ENCODE measurements at regions not wholly inside any gene's neighbourhood (a gene's known extent, or its start where the extent isn't known, plus 50 kb on each side); places are given as distances from the start of the nearest gene placed in this dataset.

- H3K36me3 Mint-ChIP-seq (ENCODE audit: low read depth) = peaks cover 3% of the 10 kb centered on the region
These were observed 65.3 kb upstream of the SLCO2A1 start for GRCh38 chr3:134095005-134095404.

GRCh38 chr3:134094491-134094890 is 64.8 kb upstream of the SLCO2A1 start:
- Mint-ChIP-seq H3K27me3 (ENCODE audit: low read depth) (no peaks in the 10 kb centered on the region), H3K4me1 (peaks cover 6% of the 10 kb centered on the region), H3K9me3 (peaks cover 8% of the 10 kb centered on the region), H3K4me3 (no peak overlapping the region), H3K36me3 (ENCODE audit: low read depth) (peaks cover 3% of the 10 kb centered on the region), H3K27ac (ENCODE audit: unreplicated experiment) (no peak overlapping the region)
- no peak for TF ChIP-seq CTCF (conservative IDR thresholded peaks at IDR 0.05)
- DNase-seq (ENCODE audit: low read depth, low spot score) = no peak

More at GRCh38 chr3:134095005-134095404, 65.3 kb upstream of the SLCO2A1 start:
- Mint-ChIP-seq H3K27ac (ENCODE audit: unreplicated experiment) (no peak overlapping the region), H3K4me3 (no peak overlapping the region), H3K4me1 (peaks cover 6% of the 10 kb centered on the region), H3K9me3 (peaks cover 9% of the 10 kb centered on the region), H3K27me3 (ENCODE audit: low read depth) (no peaks in the 10 kb centered on the region)
- no peak for TF ChIP-seq CTCF (conservative IDR thresholded peaks at IDR 0.05)
- no peak for DNase-seq (ENCODE audit: low read depth, low spot score)

- no peak for TF ChIP-seq CTCF (conservative IDR thresholded peaks at IDR 0.05)
- Mint-ChIP-seq H3K4me1 (peaks cover 6% of the 10 kb centered on the region), H3K27me3 (ENCODE audit: low read depth) (no peaks in the 10 kb centered on the region), H3K4me3 (no peak overlapping the region), H3K36me3 (ENCODE audit: low read depth) (peaks cover 3% of the 10 kb centered on the region), H3K27ac (ENCODE audit: unreplicated experiment) (no peak overlapping the region), H3K9me3 (peaks cover 7% of the 10 kb centered on the region)
- DNase-seq (ENCODE audit: low read depth, low spot score) = no peak
These were observed 64.2 kb upstream of the SLCO2A1 start for GRCh38 chr3:134093956-134094355.

- H3K27me3 Mint-ChIP-seq (ENCODE audit: low read depth) = no peaks in the 10 kb centered on the region
- peaks cover 7% of the 10 kb centered on the region for H3K9me3 Mint-ChIP-seq
- H3K36me3 Mint-ChIP-seq (ENCODE audit: low read depth) = no peaks in the 10 kb centered on the region
- H3K4me3 Mint-ChIP-seq = no peak overlapping the region
- peaks cover 6% of the 10 kb centered on the region for H3K4me1 Mint-ChIP-seq
- TF ChIP-seq CTCF (conservative IDR thresholded peaks at IDR 0.05) = no peak
- H3K27ac Mint-ChIP-seq (ENCODE audit: unreplicated experiment) = no peak overlapping the region
- DNase-seq (ENCODE audit: low read depth, low spot score) = no peak
These were observed 62.5 kb upstream of the SLCO2A1 start for GRCh38 chr3:134092208-134092701.

GRCh38 chr3:134090031-134090430 is 60.3 kb upstream of the SLCO2A1 start:
- Mint-ChIP-seq H3K4me1 (peaks cover 6% of the 10 kb centered on the region), H3K4me3 (no peak overlapping the region), H3K27ac (ENCODE audit: unreplicated experiment) (no peak overlapping the region), H3K27me3 (ENCODE audit: low read depth) (no peaks in the 10 kb centered on the region), H3K9me3 (peaks cover 4% of the 10 kb centered on the region), H3K36me3 (ENCODE audit: low read depth) (no peaks in the 10 kb centered on the region)
- no peak for TF ChIP-seq CTCF (conservative IDR thresholded peaks at IDR 0.05)
- DNase-seq (ENCODE audit: low read depth, low spot score) = no peak
